HFFc6 (cell line): ENCODE measurements at regions not wholly inside any gene's neighbourhood (a gene's known extent, or its start where the extent isn't known, plus 50 kb on each side); places are given as distances from the start of the nearest gene placed in this dataset.

Source experiments
- DNase-seq: peaks from one replicate; pipeline ENCODE4 v3.0.0-alpha.2; 2018
- H3K27ac Mint-ChIP-seq: 2 replicates; pipeline ENCODE4 v1.8.0; 2020; ENCODE audit warnings: mild to moderate bottlenecking, mixed read lengths
- H3K27me3 Mint-ChIP-seq: 2 replicates; pipeline ENCODE4 v1.8.0; 2021; ENCODE audit warnings: mild to moderate bottlenecking, moderate library complexity, mixed read lengths; ENCODE audit not compliant: insufficient read depth
- H3K36me3 Mint-ChIP-seq: 2 replicates; pipeline ENCODE4 v1.8.0; 2021; ENCODE audit warnings: low read depth, mixed read lengths
- H3K4me1 Mint-ChIP-seq: 2 replicates; pipeline ENCODE4 v1.8.0; 2020; ENCODE audit warnings: low read depth, mixed read lengths
- H3K4me3 Mint-ChIP-seq: 2 replicates; pipeline ENCODE4 v1.8.0; 2020; ENCODE audit warnings: mild to moderate bottlenecking, moderate library complexity, mixed read lengths
- H3K9me3 Mint-ChIP-seq: 2 replicates; pipeline ENCODE4 v1.8.0; 2020; ENCODE audit warnings: mild to moderate bottlenecking, mixed read lengths
- TF ChIP-seq, protein P1 (sequence below): fragments of 200-600 bp; sonication (generic); IDR thresholded peaks from 2 replicates; pipeline ENCODE4 v1.5.0; 2021; ENCODE audit warnings: antibody characterized with exemption, mild to moderate bottlenecking

DNA sequence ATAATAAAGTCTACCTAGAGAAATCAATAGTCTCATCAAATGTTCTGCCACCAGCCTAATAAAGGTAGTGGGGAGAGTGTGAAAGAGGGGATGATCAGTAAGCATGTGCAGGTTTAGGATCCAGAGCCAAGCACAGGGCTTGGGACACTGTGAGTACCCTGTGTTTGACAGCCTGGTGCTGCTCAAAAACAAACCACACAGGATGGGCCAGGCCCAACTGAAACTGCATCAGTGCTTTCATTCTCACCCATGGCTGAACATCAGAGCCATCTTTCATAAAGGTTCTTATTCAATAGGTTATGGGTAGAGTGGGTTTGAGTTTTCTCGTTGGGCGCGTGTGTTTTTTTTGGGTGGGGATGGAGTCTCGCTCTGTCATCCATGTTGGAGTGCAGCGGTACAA lies 87.3 kb upstream of the NHSL1 start:
- Mint-ChIP-seq H3K4me3 (no peak overlapping the region), H3K27ac (no peak overlapping the region), H3K4me1 (peaks cover 34% of the 10 kb centered on the region), H3K27me3 (peaks cover 2% of the 10 kb centered on the region), H3K36me3 (no peaks in the 10 kb centered on the region), H3K9me3 (no peaks in the 10 kb centered on the region)
- no peak for DNase-seq
- TF ChIP-seq, protein P1, sequence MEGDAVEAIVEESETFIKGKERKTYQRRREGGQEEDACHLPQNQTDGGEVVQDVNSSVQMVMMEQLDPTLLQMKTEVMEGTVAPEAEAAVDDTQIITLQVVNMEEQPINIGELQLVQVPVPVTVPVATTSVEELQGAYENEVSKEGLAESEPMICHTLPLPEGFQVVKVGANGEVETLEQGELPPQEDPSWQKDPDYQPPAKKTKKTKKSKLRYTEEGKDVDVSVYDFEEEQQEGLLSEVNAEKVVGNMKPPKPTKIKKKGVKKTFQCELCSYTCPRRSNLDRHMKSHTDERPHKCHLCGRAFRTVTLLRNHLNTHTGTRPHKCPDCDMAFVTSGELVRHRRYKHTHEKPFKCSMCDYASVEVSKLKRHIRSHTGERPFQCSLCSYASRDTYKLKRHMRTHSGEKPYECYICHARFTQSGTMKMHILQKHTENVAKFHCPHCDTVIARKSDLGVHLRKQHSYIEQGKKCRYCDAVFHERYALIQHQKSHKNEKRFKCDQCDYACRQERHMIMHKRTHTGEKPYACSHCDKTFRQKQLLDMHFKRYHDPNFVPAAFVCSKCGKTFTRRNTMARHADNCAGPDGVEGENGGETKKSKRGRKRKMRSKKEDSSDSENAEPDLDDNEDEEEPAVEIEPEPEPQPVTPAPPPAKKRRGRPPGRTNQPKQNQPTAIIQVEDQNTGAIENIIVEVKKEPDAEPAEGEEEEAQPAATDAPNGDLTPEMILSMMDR = no peak

DNA sequence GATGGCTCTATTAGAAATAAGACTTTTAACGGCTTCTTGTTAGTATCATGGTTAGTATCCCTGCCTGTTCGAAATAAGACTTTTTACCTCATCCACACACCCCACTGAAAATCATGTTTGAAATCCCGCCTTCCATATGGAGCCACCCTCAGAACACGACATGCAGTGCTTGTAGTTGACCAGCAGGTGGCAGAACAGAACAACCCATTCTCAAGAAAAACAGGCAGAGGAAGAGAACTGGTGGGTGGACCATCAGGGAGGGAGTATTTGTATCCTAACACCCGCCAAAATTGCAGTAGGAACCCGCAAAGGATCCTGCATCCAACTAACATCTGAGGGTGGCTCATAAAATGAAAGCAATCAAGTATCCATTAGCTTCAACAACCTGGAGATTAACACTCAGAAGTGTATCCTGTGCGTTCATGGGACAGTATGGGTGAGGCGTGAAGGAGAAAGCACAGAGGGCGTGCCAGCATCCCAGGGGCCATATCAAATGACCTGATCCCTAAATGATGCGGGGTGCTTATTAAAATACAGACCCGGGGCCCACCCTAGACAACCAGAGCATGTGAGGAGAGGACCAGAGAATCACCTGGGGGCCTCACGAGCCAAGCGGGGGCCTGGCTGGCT lies 89.6 kb upstream of the NHSL1 start:
- DNase-seq = peak; percentile 73
- H3K27ac Mint-ChIP-seq = peak overlapping the region; percentile 9
- no peaks in the 10 kb centered on the region for H3K9me3 Mint-ChIP-seq
- H3K4me3 Mint-ChIP-seq = no peak overlapping the region
- H3K27me3 Mint-ChIP-seq = peaks cover 2% of the 10 kb centered on the region
- H3K36me3 Mint-ChIP-seq = no peaks in the 10 kb centered on the region
- peaks cover 48% of the 10 kb centered on the region for H3K4me1 Mint-ChIP-seq
- TF ChIP-seq, protein P1 = peak; percentile 97

DNA sequence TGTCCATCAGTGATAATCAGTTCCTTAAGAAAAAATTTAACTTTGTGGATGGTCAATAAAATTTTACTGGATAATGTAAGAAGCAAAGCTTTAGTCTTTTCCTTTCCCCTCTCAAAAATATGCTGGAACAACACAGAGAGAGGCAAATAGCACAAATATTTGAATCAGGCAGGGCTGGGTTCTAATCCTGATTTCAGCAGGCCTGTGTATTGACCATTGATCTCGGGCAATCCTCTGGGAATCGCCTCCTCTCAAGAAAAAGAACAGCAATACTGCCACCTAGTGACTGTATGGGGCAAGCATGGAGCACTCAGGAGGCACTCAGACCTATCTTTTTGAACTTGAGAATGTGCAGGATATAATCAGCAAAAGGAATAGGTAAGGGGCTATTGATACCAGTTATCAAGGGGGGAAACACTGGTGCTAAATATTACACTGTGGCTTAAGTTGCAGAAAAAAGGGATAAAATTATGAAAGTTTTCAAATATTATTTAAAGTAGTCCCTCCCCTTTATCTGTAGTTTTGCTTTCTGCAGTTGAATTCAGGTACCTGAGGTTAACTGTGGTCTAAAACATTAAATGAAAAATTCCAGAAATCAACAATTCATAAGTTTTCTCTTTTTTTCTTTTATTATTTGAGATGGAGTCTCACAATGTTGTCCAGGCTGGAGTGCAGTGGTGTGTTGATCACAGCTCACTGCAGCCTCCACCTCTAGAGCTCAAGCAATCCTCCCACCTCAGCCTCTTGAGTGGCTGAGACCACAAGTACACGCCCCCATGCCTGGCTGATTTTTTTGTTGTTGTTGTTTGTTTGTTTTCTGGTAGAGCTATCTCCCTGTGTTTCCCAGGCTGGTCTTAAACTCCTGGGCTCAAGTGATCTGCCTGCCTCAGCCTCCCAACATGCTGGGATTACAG lies 91.8 kb upstream of the NHSL1 start:
- Mint-ChIP-seq H3K27ac (peak overlapping the region; percentile 98), H3K27me3 (peaks cover 2% of the 10 kb centered on the region), H3K36me3 (no peaks in the 10 kb centered on the region; the same call in 1 of the 2 replicates), H3K4me1 (peaks cover 59% of the 10 kb centered on the region), H3K9me3 (no peaks in the 10 kb centered on the region), H3K4me3 (no peak overlapping the region)
- DNase-seq = peak; percentile 69
- TF ChIP-seq, protein P1 = peak; percentile 95

DNA sequence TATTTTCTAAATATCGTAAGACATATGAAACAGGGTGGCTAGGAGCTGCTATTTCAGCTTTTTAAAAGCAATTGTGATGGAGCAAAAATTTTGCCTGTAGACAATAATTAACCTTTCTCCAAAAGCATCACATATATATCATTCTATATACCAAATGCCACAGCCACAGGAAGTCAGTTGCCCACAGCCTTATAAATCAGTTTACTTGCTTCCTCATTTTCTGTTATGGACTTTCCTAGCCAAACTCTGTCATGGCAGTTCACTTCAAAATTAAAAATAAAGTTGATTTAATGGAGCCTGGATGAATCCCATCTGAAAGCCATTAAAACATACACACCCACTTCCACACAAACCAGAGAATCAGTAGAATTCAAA lies 93.4 kb upstream of the NHSL1 start:
- Mint-ChIP-seq H3K4me3 (peak overlapping the region; percentile 87), H3K27me3 (peaks cover 2% of the 10 kb centered on the region), H3K9me3 (no peaks in the 10 kb centered on the region), H3K27ac (peak overlapping the region; percentile 98), H3K4me1 (peaks cover 59% of the 10 kb centered on the region), H3K36me3 (no peaks in the 10 kb centered on the region; the same call in 1 of the 2 replicates)
- no peak for DNase-seq
- TF ChIP-seq, protein P1 = no peak

DNA sequence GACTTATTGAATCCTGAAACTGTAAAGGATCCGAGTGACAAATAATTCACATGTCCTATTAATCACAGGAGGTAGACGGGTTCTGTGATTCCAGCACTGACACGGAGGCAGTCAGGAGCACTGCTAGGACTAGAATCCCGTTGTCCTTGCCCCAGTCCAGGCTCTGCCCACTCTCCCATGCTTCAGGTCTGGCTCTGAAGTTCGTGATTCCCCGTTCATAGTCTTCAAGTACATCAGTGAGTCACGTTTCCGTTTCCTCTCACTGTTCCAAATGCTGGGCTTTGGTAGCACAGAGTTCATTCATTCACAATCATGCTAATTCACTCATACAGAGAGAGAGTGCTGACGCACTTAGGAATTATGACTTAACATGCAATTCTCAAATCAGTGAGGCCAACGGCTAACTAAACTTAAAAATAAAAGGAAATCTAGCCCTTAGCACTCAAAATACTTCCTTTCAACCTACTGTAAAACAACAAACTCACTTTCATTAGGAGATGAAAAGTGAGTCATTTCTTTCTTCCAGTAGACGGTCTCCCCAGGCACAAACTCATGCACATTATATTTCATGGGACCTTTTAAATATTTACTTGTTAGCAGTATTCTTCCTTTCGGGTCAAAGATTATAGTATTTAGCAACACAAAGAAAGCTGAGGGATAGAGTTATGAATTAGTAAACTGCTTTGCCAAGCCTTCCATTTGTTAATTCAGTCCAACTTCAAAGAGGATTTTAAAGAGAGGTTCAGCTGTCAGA lies 94.0 kb upstream of the NHSL1 start:
- Mint-ChIP-seq H3K9me3 (no peaks in the 10 kb centered on the region), H3K27me3 (peaks cover 2% of the 10 kb centered on the region), H3K36me3 (no peaks in the 10 kb centered on the region; the same call in 1 of the 2 replicates), H3K4me3 (peak overlapping the region; percentile 87), H3K27ac (peak overlapping the region; percentile 98), H3K4me1 (peaks cover 59% of the 10 kb centered on the region)
- TF ChIP-seq, protein P1 = no peak
- DNase-seq = peak; percentile 98
